DND-41 (cell line): ENCODE measurements at regions not wholly inside any gene's neighbourhood (a gene's known extent, or its start where the extent isn't known, plus 50 kb on each side); places are given as distances from the start of the nearest gene placed in this dataset.

Source experiments
- ATAC-seq: fragments of 200-7000 bp; cut with Tn5 transposase; 3 replicates; pipeline ENCODE4 v1.9.1; 2021; ENCODE audit warnings: low read depth; ENCODE audit not compliant: insufficient read depth
- DNase-seq: peaks from one replicate; pipeline ENCODE4 v3.0.0-alpha.2; 2020
- H2AFZ ChIP-seq: 2 replicates; pipeline ENCODE4 v1.6.0; 2012; ENCODE audit warnings: low read depth, low read length
- H3K27ac ChIP-seq: 2 replicates; pipeline ENCODE4 v1.5.1; 2012; ENCODE audit warnings: low read length, inconsistent platforms
- H3K27me3 ChIP-seq: fragments of 200-600 bp; sonication (generic); 2 replicates; pipeline ENCODE4 v1.6.0; 2012; ENCODE audit warnings: low read length, mild to moderate bottlenecking, inconsistent platforms; ENCODE audit not compliant: insufficient read depth, poor library complexity
- H3K36me3 ChIP-seq: 2 replicates; pipeline ENCODE4 v1.5.1; 2012; ENCODE audit warnings: low read length, inconsistent platforms; ENCODE audit not compliant: insufficient read depth
- H3K4me1 ChIP-seq: 2 replicates; pipeline ENCODE4 v1.5.1; 2012; ENCODE audit warnings: mild to moderate bottlenecking, low read length; ENCODE audit not compliant: insufficient read depth
- H3K4me2 ChIP-seq: 2 replicates; pipeline ENCODE4 v1.6.0; 2012; ENCODE audit warnings: mild to moderate bottlenecking, moderate library complexity, low read length, inconsistent platforms; ENCODE audit not compliant: insufficient read depth
- H3K4me3 ChIP-seq, 2 experiments: fragments of 200-600 bp in 1 of 2; shearing (Covaris generic) in 1 of 2; 2 replicates each; pipeline ENCODE4 v1.5.1; 2012 to 2016; ENCODE audit warnings: inconsistent platforms in 2 of 2, low read length in 2 of 2, mild to moderate bottlenecking in 2 of 2, low read depth in 1 of 2, moderate library complexity in 1 of 2
- H3K79me2 ChIP-seq: 2 replicates; pipeline ENCODE4 v1.6.0; 2012; ENCODE audit warnings: low read length, inconsistent platforms; ENCODE audit not compliant: insufficient read depth
- H3K9ac ChIP-seq: 2 replicates; pipeline ENCODE4 v1.6.0; 2012; ENCODE audit warnings: low read depth, mild to moderate bottlenecking, inconsistent platforms, low read length, moderate library complexity
- H3K9me3 ChIP-seq: 2 replicates; pipeline ENCODE4 v1.5.1; 2012; ENCODE audit warnings: low read length, moderate library complexity, mild to moderate bottlenecking, inconsistent platforms; ENCODE audit not compliant: insufficient read depth, severe bottlenecking
- H4K20me1 ChIP-seq: 2 replicates; pipeline ENCODE4 v1.6.0; 2012; ENCODE audit warnings: low read length; ENCODE audit not compliant: insufficient read depth
- EZH2 ChIP-seq: IDR thresholded peaks from 3 replicates; pipeline ENCODE4 v1.6.1; 2012; ENCODE audit warnings: borderline replicate concordance, low read depth, mild to moderate bottlenecking, moderate library complexity, low read length, inconsistent platforms; ENCODE audit not compliant: severe bottlenecking
- TF ChIP-seq, protein P1 (sequence below): IDR thresholded peaks from 2 replicates; pipeline ENCODE4 v1.5.1; 2012; ENCODE audit warnings: borderline replicate concordance, low read length, moderate library complexity, mild to moderate bottlenecking; ENCODE audit not compliant: poor library complexity, severe bottlenecking; ENCODE audit errors: extremely low read depth

DNA sequence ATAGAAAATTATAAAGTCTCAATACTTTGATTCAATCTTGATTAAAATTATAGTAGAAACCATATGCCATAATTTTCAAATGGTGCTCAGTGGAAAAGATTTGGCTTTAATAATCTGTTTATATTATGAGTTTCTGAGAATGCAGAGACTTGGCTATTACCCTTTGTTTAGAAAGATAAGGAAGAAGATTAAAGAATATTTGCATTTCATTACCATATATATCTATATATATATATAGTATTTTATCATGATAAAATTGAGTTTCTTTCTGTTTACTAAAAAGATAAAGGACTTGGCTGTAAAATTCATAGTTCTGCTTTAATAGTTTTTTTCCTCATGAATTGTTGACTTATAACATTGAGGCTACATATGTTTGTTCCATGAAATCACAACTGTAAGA is 679.3 kb upstream of the MAP3K7 start:
- no peak overlapping the region for H3K4me3 ChIP-seq
- ATAC-seq (no peak), DNase-seq (no peak)
- H2AFZ ChIP-seq: no peak overlapping the region
- H4K20me1 ChIP-seq: no peaks in the 10 kb centered on the region
- no peaks in the 10 kb centered on the region for H3K27me3 ChIP-seq
- H3K9ac ChIP-seq: no peak overlapping the region
- H3K4me2 ChIP-seq: no peak overlapping the region
- peaks cover 8% of the 10 kb centered on the region for H3K9me3 ChIP-seq
- no peaks in the 10 kb centered on the region for H3K4me1 ChIP-seq
- no peaks in the 10 kb centered on the region for H3K79me2 ChIP-seq
- H3K36me3 ChIP-seq: no peaks in the 10 kb centered on the region
- TF ChIP-seq EZH2: no peak
- TF ChIP-seq, protein P1, sequence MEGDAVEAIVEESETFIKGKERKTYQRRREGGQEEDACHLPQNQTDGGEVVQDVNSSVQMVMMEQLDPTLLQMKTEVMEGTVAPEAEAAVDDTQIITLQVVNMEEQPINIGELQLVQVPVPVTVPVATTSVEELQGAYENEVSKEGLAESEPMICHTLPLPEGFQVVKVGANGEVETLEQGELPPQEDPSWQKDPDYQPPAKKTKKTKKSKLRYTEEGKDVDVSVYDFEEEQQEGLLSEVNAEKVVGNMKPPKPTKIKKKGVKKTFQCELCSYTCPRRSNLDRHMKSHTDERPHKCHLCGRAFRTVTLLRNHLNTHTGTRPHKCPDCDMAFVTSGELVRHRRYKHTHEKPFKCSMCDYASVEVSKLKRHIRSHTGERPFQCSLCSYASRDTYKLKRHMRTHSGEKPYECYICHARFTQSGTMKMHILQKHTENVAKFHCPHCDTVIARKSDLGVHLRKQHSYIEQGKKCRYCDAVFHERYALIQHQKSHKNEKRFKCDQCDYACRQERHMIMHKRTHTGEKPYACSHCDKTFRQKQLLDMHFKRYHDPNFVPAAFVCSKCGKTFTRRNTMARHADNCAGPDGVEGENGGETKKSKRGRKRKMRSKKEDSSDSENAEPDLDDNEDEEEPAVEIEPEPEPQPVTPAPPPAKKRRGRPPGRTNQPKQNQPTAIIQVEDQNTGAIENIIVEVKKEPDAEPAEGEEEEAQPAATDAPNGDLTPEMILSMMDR: no peak
- no peak overlapping the region for H3K27ac ChIP-seq

DNA sequence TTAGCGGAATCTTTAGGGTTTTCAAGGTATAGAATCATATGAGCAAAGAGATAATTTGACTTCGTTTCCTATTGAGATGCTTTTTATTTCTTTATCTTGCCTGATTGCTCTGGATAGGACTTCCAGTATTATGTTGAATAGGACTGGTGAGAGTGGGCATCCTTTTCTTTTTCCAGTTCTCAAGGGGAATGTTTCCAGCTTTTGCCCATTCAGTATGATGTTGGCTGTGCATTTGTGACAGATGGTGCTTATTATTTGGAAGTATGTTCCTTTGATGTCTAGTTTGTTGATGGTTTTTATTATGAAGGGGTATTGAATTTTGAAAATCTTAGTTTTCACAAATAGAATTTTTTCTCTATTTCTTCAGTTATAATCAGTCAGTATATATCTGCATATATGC is 656.6 kb upstream of the MAP3K7 start:
- H3K36me3 ChIP-seq: no peaks in the 10 kb centered on the region
- H3K4me1 ChIP-seq: no peaks in the 10 kb centered on the region
- no peak overlapping the region for H3K4me2 ChIP-seq
- TF ChIP-seq EZH2: no peak
- no peaks in the 10 kb centered on the region for H3K79me2 ChIP-seq
- H3K9ac ChIP-seq: no peak overlapping the region
- H3K9me3 ChIP-seq: no peaks in the 10 kb centered on the region
- DNase-seq: no peak
- no peak overlapping the region for H3K4me3 ChIP-seq
- no peak overlapping the region for H2AFZ ChIP-seq
- no peaks in the 10 kb centered on the region for H4K20me1 ChIP-seq
- no peak for ATAC-seq
- H3K27me3 ChIP-seq: peaks cover 4% of the 10 kb centered on the region
- H3K27ac ChIP-seq: no peak overlapping the region

DNA sequence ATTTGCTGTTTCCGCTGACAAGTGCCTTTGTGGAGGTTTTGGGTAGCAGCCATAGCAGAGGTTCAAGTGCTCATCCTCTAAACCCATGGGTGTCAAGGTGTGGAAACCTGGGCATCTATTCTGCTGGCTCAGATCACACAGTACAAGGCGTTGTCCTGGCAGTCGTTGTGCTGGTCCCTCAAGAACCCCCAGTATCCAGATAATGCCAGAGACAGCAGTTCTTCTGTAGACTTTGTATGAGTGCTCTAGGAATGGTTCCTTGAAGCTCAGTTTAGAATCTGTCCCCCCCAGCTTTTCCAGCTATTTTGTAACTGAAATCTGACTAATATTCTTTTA is 655.7 kb upstream of the MAP3K7 start:
- no peaks in the 10 kb centered on the region for H3K9me3 ChIP-seq
- H3K4me1 ChIP-seq: no peaks in the 10 kb centered on the region
- ATAC-seq (no peak), DNase-seq (no peak)
- no peaks in the 10 kb centered on the region for H3K36me3 ChIP-seq
- TF ChIP-seq, protein P1: no peak
- TF ChIP-seq EZH2: no peak
- no peaks in the 10 kb centered on the region for H3K79me2 ChIP-seq
- no peaks in the 10 kb centered on the region for H4K20me1 ChIP-seq
- no peak overlapping the region for H2AFZ ChIP-seq
- H3K4me2 ChIP-seq: no peak overlapping the region
- no peak overlapping the region for H3K9ac ChIP-seq
- H3K27ac ChIP-seq: no peak overlapping the region
- peaks cover 4% of the 10 kb centered on the region for H3K27me3 ChIP-seq
- no peak overlapping the region for H3K4me3 ChIP-seq

DNA sequence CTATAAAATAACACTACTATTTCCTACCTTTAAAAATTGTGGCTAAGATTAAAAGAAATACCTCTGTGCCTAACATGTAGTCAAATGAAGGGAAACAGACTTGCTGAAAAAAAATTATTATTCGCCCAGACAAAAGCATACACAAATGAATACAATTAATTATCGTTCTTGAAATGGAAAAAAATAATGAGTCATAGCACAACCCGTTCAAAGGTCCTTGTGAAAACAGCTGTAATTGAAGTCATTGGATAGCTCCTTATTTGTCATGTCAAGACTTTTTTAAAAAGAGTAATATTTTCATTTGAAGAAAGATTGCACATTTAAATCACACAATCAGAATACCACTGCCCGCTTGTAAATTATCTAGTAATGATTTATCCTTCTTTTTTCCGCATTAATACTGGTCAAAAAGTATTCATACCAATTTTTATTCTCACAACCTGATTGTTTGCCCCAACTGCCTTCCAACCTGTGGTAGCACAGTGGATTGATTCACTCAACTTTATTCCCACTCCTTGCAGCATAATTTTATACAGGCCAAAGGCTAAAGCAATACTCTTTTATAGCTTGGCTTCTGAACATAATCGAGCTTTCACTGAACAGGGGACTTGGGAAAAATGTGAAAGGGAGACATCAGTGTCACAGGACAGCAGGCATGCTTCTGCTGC is 655.2 kb upstream of the MAP3K7 start:
- no peak overlapping the region for H2AFZ ChIP-seq
- H3K27ac ChIP-seq: no peak overlapping the region
- no peaks in the 10 kb centered on the region for H3K79me2 ChIP-seq
- H4K20me1 ChIP-seq: no peaks in the 10 kb centered on the region
- H3K27me3 ChIP-seq: peaks cover 4% of the 10 kb centered on the region
- no peak overlapping the region for H3K4me2 ChIP-seq
- H3K9me3 ChIP-seq: no peaks in the 10 kb centered on the region
- H3K4me1 ChIP-seq: no peaks in the 10 kb centered on the region
- no peaks in the 10 kb centered on the region for H3K36me3 ChIP-seq
- ATAC-seq (no peak), DNase-seq (no peak)
- H3K4me3 ChIP-seq: no peak overlapping the region
- no peak overlapping the region for H3K9ac ChIP-seq
- no peak for TF ChIP-seq EZH2
- TF ChIP-seq, protein P1: no peak
